ENCODE measurements at regions not wholly inside any gene's neighbourhood (a gene's known extent, or its start where the extent isn't known, plus 50 kb on each side); places are given as distances from the start of the nearest gene placed in this dataset.

GRCh38 chrX:114465689-114466088 is 118.2 kb upstream of the HTR2C start:
- POLR2A ChIA-PET (ENCODE audit: partially characterized antibody): interaction anchor here (0.6 to 1.8 kb wide), 6 partner anchors 10 to 375 kb away, joined by 3 to 14 read pairs (median 5); no protein-coding TSS in a partner anchor
- Histone ChIP-seq H3K23me2 (ENCODE audit: low read depth, low read length) (no peaks in the 10 kb centered on the region), H2AK5ac (ENCODE audit: low read depth, low read length) (no peak overlapping the region), H2BK12ac (ENCODE audit: low read depth, low read length) (peak overlapping the region; percentile 39; the same call in 1 of the 2 replicates), H3K4me1 (replicated peaks in 1 of 4; ENCODE audit: control insufficient read depth in 3 of 4, insufficient read depth in 4 of 4, low read length in 3 of 4) (peaks cover 0 to 12% (median 1%) of the 10 kb centered on the region in 4 experiments; a peak in 3 of 7 replicates), H3K36me3 (ENCODE audit: control insufficient read depth in 2 of 4, insufficient read depth in 4 of 4, low read length in 3 of 4) (peaks cover 0 to 5% (median 0%) of the 10 kb centered on the region in 4 experiments; a peak in 2 of 8 replicates), H3K14ac (ENCODE audit: insufficient read length) (no peak overlapping the region), H3K18ac (ENCODE audit: extremely low read depth, low read length) (peak overlapping the region; percentile 9; the same call in 1 of the 2 replicates), H2BK15ac (ENCODE audit: low read length) (no peak overlapping the region), H3K56ac (replicated peaks; ENCODE audit: insufficient read length, low read depth, low read length) (peak overlapping the region; percentile 59), H3K27me3 (replicated peaks in 1 of 4; ENCODE audit: control insufficient read depth in 3 of 4, extremely low read depth in 1 of 4, insufficient read depth in 3 of 4, low read length in 3 of 4) (no peaks in the 10 kb centered on the region), H3K4me3 (ENCODE audit: extremely low read depth in 1 of 4, insufficient read depth in 2 of 4, low read depth in 3 of 4, low read length in 4 of 4) (peak overlapping the region in 2 of 4 experiments; percentile 14 to 42; a peak in 2 of 8 replicates), H3K79me2 (ENCODE audit: control insufficient read depth in 1 of 2, insufficient read depth in 2 of 2, low read length in 2 of 2) (peaks cover 0 to 48% of the 10 kb centered on the region in 2 experiments; a peak in 2 of 4 replicates), H3K4ac (replicated peaks; ENCODE audit: insufficient read length, low read depth, low read length) (peak overlapping the region; percentile 38), H3K23ac (ENCODE audit: insufficient read length) (no peak overlapping the region), H3K79me1 (ENCODE audit: low read depth, low read length) (no peaks in the 10 kb centered on the region), H3K9me3 (ENCODE audit: insufficient read depth in 2 of 2, low read depth in 1 of 2, low read length in 1 of 2) (no peaks in the 10 kb centered on the region), H3K4me2 (ENCODE audit: insufficient read depth in 1 of 2, low read depth in 2 of 2, low read length in 2 of 2) (peak overlapping the region; percentile 34 to 51; a peak in 3 of 4 replicates), H2BK120ac (replicated peaks; ENCODE audit: low read depth, low read length) (peak overlapping the region; percentile 83), H2AFZ (ENCODE audit: low read length) (no peak overlapping the region), H4K5ac (ENCODE audit: insufficient read length, low read depth, low read length) (no peak overlapping the region), H3K27ac (ENCODE audit: low read depth, low read length) (peak overlapping the region; percentile 70; the same call in 1 of the 2 replicates), H2BK5ac (ENCODE audit: low read depth, low read length) (peak overlapping the region; percentile 73; the same call in 1 of the 2 replicates), H4K8ac (ENCODE audit: extremely low read depth, insufficient read depth, low read length) (no peak overlapping the region), H4K91ac (replicated peaks; ENCODE audit: insufficient read length, low read length) (peak overlapping the region; percentile 55), H4K20me1 (replicated peaks in 1 of 2; ENCODE audit: control insufficient read depth in 1 of 2, insufficient read depth in 2 of 2, low read length in 2 of 2) (no peaks in the 10 kb centered on the region), H2BK20ac (ENCODE audit: low read length) (no peak overlapping the region; the same call in 1 of the 2 replicates), H3K9ac (replicated peaks in 1 of 4; ENCODE audit: extremely low read depth in 1 of 4, low read depth in 3 of 4, low read length in 3 of 4) (no peak overlapping the region)
- CTCF ChIA-PET (ENCODE audit: partially characterized antibody): interaction anchor here (0.9 kb wide), 2 partner anchors 17 to 114 kb away, joined by 3 read pairs; no protein-coding TSS in a partner anchor
- FAIRE-seq (peak; percentile 65), DNase-seq (ENCODE audit: low read depth in 1 of 2, low spot score in 2 of 2) (no peak)
- TF ChIP-seq PHF8 (conservative IDR thresholded peaks at IDR 0.05; ENCODE audit: low read depth, low read length) (no peak), CREB1 (IDR thresholded peaks at IDR 0.05) (no peak), GTF2F1 (IDR thresholded peaks at IDR 0.05; ENCODE audit: borderline replicate concordance, low read depth, low read length) (no peak), FOSL1 (IDR thresholded peaks at IDR 0.05; ENCODE audit: insufficient read depth, low read depth, low read length) (no peak), RBBP5 (IDR thresholded peaks at IDR 0.05; ENCODE audit: borderline replicate concordance, low read depth, low read length) (no peak), CEBPB (IDR thresholded peaks at IDR 0.05; ENCODE audit: low read depth, low read length) (no peak), BCL11A (IDR thresholded peaks at IDR 0.05; ENCODE audit: low read depth in 2 of 2, low read length in 2 of 2) (no peak), KDM1A (IDR thresholded peaks at IDR 0.05; ENCODE audit: borderline replicate concordance, low read length) (no peak), ZNF274 (IDR thresholded peaks at IDR 0.05; ENCODE audit: borderline replicate concordance, extremely low read depth, low read length) (no peak), RXRA (IDR thresholded peaks at IDR 0.05; ENCODE audit: insufficient read depth, low read depth, low read length) (no peak), POLR2AphosphoS5 (IDR thresholded peaks at IDR 0.05; ENCODE audit: low read depth, low read length) (no peak), JUND (IDR thresholded peaks at IDR 0.05; ENCODE audit: low read length) (no peak), JUN (IDR thresholded peaks at IDR 0.05; ENCODE audit: low read depth, low read length) (no peak), MAFK (IDR thresholded peaks at IDR 0.05; ENCODE audit: low read depth, low read length) (no peak), RAD21 (IDR thresholded peaks at IDR 0.05 in 1 of 2, conservative IDR thresholded peaks at IDR 0.05 in 1 of 2; ENCODE audit: low read depth in 2 of 2, low read length in 2 of 2) (no peak)

Measured in H1 (cell line).